Fibroblast of skin of abdomen (primary cell): ENCODE measurements at regions not wholly inside any gene's neighbourhood (a gene's known extent, or its start where the extent isn't known, plus 50 kb on each side); places are given as distances from the start of the nearest gene placed in this dataset.
"Not testable (repeated sequence)": the region's sequence is repeated elsewhere in the genome, so short reads cannot be mapped to it uniquely, and the experiment has no call there.

Experiments used
- DNase-seq: peaks from one replicate; pipeline ENCODE4 v3.0.0-alpha.2; 2013

DNA sequence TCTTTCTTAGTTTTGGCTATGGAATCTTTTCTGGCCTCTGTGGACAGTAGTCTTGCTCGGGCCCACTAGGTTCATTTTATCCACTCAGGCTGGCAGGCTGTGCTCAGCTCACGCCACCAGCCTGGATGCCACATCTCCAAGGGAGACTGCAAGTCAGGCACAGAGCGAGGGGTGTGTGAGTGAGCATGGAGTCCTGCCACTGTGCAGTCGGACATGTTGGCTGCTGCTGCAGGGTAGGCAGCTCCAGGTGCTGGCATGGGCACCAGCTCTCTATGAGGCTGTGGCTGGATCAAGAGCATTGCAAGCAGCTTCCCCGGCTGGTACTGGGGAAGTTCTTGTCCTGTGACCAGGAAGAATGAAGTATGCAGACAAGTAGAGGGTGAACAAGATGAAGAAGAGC, 158.9 kb downstream of the PCTP start:
- no peak for DNase-seq

DNA sequence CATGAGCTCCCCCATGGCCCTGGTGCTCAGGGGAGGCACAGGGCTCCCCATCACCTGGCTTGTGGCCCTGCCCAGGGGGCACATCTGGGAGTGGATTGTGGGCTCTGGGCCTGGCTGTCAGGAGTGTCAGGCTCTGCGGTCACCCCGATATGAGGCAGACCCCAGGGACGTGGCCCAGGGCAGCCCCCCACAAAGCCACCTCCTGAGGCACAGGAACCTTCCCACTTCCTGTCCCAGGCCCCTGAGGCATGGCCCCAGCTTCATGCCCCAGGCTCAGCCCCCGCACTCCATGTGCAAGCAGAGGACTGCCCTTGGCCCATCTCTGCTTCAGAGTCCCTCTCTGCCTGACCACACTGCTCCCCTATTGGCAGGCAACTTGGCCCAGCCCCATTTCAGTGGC, 160.3 kb downstream of the PCTP start:
- DNase-seq = no peak

DNA sequence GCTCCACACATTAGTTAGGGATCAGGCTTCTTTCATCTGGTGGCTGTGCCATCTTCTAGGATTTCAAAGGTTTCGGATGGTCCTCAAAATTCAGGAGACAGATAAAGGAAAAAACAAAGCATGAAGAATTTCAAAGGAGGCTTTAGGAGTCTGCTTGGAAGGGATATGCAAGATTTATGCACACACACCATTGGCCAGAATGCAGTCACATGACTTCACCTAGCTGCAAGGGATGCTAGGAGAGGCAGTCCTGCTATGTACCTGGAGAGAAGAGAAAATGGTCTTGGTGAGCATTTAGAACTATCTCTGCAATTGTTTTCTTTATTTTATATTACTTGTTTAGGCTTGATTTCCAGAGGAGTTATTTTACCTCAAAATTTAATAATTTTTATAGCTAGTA, 174.6 kb downstream of the PCTP start:
- no peak for DNase-seq

DNA sequence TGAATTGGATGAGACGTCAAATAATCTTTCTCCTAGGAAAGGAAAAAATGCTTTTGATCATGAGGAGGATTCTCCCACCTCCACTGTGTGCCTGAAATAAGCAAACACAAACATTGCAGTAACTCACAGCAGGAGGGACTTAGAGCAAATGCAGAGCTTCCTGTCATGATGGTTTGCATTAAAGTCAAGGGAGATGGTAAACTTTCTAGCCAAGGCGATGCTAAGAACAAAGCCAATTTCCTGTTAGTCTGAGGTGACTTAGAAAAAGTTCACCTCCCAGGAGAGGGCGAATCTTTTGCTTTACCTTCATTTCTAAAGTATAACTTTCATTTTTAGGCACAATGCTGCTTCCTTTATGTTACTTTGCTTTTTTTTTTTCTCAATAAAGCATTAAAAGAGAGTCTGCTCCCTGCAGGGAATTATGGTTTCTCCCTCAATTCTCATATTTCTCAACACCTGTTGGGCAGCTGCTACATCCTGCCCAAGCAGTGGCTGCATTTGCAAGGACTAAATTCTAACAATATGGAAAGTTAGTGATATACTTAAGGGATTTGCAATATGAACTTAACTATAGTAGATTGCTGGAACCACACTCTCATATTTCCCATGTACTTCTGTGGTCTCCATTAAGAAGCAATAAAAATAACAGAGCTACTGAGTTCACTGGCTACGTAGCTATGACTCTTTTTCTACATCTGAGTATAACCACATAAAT, 175.6 kb downstream of the PCTP start:
- DNase-seq = no peak

DNA sequence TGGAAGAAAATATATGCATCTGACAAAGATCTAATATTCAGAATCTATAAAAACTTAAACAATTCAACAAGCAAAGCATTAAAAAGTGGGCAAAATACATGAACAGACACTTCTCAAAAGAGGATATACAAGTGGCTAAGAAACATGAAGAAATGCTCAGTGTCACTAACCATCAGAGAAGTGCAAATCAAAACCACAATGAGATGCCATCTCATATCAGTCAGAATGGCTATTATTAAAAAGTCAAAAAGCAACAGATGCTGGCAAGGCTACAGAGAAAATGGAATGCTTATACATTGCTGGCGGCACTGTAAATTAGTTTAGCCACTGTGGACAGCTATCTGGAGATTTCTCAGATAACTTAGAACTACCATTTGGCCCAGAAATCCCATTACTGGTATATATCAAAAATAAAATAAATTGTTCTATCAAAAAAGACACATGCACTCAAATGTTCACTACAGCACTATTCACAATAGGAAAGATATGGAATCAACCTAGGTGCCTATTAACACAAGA, 179.5 kb downstream of the PCTP start:
- no peak for DNase-seq

DNA sequence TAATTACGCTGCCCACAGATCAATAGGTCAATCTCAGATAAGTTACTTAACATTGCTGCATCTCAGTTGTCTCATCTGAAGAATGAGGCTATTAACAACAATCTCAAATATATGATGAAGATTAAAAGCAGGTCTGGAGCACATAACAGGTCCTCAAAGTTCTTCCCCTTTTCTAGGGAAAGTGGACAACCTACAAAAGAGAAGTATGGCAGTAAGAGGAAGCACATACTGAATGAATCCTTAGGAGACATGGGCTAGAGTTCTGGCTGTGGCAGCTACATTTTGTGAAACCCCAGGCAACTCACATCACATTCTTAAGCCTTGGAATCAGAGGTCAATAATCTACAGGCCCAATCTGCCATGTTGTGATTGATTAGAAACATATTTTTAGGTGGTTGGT, 180.6 kb downstream of the PCTP start:
- no peak for DNase-seq

DNA sequence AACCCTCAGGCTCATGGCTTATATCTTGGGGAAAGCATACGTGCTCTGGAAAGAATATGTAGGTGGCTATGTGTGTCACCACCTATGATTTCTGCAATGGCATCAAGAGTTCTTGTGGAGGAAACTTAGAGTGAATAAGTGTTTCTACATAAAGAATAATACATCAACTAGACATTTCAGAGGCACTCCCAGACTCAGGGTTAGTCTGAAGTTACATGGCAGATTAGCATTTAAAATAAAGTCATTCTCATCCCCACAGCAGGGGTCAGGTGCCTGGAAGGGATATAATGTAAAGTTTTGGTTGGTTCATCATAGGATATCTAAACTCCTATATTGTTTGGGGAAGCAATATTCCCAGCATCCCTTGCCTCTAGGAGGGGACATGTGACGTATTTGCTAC, 182.1 kb downstream of the PCTP start:
- no peak for DNase-seq

DNA sequence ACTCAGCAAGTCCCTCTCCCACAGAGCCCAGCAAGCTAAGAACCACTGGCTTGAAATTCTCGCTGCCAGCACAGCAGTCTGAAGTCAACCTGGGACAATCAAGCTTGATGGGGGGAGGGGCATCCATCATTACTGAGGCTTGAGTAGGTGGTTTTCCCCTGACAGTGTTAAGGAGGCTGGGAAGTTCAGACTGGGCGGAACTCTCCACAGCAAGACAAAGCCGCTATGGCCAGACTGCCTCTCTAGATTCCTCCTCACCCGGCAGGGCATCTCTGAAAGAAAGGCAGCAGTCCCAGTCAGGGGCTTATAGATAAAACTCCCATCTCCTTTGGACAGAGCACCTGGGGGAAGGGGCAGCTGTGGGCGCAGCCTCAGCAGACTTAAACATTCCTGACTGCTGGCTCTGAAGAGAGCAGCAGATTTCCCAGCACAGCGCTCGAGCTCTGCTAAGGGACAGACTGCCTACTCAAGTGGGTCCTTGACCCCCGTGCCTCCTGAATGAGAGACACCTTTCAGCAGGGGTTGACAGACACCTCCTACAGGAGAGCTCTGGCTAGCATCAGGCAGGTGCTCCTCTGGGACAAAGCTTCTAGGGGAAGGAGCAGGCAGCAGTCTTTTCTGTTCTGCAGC, 188.4 kb downstream of the PCTP start:
- not testable (repeated sequence) for DNase-seq

DNA sequence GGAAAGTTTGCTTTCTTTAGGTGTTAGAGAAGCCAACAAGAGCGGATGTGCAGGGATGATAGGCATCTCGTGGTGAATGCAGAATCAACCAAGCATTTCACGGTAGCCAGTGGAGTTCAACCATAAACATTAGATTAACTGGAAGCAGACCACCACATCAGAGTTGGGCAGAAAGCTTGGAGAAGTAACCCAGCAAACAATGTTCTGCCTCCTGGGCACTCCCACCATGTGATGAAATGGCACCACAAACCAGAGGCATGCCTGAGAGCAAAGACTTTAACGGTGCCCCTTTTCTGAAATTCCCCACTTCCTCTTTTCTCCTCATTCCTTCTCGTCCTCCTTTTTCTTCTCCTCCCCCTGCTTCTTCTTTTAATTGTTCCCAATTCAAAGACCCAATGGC, 193.5 kb upstream of the ANKFN1 start:
- DNase-seq = no peak

DNA sequence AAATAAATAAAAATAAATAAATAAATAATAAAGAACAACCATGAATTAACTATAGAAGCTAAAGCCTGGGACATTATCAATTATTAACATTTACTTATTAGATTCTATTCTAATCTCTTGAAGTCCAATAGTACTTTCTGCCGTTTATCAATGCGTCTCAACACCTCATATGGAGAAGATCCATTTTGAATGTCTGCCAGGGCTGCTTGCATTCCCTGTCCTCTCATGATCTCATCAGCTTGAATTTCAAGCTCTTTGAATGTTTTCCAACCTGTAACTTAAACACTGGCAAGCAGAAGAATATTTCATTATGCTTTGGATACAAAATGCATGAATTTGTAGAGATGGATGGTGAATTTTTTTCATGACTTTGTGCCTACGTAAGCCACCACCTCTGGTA, 191.9 kb upstream of the ANKFN1 start:
- DNase-seq = no peak

DNA sequence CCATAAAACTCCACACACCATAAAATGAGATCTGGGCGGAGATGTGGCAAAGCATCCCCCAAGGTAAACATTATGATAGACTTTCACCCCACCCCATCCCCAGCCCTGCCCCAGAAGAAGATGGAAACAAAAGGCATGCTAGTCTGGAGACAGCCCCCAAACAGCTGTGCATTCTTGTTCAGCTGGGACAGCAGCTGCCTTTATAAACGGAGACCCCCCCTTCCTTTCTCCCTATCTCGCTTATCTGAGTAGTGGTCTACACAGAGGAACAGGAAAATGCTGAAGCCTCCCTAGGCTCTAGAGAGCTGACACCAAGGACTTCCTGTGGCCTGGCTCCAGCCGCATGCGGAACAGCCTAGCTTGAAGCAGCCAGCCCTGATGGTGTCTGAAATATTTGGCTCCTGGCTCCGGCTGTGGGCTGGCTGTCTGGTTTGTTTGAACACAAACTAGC, 190.3 kb upstream of the ANKFN1 start:
- no peak for DNase-seq

DNA sequence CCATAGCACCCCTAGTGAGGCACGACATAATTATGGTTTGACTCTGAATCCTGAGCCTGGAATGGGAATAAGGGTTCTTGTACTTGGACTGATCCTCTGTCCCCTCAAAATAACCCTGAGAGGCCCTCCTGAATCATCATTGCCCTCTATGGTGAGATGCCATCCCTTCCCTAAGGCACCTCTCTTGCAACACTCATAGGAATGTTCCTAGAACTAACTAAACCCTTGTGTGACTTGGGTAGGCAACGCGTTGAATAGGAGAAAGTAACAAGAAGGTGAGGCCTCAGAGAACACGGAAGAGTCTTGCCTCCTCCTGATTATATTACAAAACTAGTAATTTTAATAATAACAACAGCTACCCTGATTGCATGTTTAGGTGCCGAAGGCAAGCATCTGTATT, 189.1 kb upstream of the ANKFN1 start:
- DNase-seq = no peak

DNA sequence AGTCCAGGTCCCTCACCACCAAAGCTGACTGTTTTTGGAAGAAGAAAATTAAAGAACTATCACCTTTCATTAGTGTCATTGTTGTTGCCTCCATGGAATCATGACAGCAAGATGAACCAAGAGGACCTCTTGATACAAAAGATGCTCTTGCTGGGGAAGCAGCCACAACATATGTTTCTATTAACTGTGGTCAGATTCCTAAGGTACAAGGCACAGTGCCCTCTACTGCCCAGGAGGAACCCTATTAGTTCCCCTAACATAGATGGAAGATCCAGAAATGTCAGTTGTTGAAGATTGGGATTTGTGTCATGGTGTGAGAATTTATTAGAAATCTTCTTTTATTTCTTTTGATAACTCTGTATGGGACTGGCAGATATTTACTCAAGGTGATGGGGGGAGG, 188.2 kb upstream of the ANKFN1 start:
- no peak for DNase-seq

DNA sequence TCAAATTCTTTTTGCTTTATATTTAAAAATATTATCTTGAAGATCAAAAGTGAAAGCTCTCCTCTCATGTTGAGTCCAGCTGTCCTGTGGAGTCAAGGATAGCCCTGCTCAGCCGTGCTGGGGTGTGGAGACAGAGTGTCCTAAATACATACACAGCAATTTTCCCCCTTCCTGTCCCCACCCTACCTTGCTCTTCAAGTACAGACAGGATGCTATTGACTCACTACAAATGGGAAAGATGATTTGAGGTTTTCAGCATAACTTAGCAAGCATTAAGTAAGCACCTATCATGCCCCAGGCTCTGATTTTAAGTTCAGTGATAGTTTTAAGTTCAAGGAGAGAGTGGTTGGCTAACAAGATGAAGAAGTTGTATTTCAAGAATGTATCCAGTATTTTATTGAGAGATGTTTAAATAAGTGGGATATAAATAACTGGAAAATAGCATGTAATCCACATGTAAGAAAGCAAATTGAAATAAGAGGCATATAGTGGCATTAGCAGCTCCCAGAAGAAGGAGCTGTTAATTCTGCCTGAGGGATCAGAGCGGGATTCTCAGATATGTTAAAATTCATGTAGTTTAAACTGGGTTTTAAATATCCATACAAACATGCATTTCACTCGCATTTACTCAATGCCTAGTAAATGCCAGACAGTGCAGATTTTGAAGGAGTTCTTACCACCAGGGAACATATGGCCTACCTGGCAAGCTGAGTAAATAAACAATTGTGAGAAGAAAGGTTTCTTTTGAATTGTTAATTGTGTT, 183.5 kb upstream of the ANKFN1 start:
- no peak for DNase-seq

DNA sequence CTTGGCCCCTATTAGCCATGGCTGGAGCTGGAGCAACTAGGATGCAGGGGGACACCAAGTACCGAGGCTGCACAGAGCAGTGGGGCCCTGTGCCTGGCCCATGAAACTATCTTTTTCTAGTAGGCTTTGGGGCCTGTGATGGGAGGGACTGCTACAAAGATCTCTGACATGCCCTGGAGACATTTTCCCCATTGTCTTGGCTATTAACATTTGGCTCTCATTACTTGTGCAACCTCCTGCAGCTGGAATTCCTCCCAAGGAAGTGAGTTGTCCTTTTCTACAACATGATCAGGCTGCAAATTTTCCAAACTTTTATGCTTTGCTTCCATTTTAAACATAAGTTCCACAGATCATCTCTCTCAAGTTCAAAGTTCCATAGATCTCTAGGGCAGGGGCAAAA, 174.7 kb upstream of the ANKFN1 start:
- no peak for DNase-seq

DNA sequence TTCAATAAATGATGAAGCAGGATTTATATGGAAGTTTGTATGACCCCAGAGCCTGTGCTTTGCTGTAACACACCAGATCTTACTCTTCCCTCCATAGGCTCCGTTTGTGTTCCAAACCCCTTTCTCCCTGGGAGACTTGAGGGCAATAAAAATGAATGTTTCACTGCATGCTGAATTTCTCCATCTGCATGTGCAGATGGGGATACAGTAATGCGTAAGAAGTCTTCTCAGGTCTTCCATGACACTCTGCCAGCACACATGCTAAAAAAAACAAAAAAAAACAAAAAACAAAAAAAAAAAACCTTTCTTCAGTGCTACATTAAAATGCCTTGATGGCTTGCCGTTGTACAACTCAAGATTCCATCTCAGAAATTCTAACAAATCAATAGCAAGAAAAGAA, 170.2 kb upstream of the ANKFN1 start:
- no peak for DNase-seq

DNA sequence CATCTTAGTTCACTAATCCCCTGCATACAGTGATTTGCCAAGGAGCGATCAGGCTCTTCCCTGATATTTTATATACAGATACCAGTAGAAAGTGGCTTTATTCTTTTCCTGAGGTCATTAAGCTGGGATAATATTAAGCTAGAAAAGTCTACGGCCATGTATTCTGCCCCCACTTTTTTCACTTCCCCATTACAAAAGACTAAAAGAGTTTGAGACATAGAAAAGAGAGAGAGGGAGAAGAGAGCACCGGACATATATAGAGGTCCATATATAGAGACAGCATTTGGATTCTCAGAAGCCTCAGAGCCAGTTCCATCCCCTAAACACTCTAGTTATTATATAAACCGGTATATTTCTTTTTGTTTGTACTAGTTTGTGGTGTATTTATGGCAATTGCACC, 166.5 kb upstream of the ANKFN1 start:
- no peak for DNase-seq

DNA sequence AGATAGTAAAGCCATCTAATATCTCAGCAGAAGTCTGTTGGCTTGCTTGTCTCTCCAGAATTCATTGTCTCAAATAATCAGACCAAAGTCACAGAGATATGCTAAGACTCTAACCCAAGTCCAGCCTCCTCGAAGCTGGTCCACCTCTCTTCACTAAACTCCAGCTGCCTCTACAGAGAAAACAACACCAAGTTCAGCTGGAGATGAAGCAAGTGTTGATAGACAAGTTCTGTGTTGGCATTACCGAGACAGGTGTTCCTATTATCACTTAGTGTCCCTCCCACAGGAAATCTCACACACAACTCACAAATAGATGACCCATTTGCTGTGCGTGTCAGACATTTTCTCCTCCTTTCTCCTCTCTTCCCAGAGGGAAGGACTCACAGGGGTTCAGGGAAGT, 164.4 kb upstream of the ANKFN1 start:
- no peak for DNase-seq

DNA sequence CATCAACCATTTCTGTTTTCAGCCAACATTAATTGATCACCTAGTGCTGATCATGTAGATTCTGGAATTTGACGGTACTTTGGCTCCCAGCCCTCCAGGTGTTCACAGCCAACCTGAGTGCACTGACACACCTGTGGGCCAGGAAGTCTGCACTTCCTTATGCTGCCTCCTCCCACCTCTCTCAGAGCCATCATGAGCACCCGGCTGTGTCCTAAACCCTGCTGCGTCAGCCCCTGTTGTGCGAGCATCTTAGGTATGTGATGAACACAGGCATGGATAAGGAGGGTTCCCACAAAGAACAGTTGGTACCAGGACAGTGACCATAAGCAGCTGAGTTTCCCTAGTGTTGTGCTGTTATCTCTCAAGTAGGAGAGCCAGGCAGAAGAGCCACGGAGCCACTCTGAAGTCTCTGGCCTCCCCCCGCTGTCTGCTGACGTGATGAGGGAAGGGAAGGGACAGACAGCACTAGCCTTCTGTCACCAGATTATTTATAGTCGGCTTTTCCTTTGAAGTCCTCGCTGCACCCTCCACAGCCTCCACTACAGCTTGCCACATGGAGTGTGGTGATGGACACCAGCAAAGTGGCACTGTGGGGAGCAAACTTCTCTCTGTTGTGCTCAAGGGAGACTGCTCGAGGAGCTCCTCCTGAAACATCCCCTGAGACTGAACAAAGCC, 162.8 kb upstream of the ANKFN1 start:
- DNase-seq = no peak

DNA sequence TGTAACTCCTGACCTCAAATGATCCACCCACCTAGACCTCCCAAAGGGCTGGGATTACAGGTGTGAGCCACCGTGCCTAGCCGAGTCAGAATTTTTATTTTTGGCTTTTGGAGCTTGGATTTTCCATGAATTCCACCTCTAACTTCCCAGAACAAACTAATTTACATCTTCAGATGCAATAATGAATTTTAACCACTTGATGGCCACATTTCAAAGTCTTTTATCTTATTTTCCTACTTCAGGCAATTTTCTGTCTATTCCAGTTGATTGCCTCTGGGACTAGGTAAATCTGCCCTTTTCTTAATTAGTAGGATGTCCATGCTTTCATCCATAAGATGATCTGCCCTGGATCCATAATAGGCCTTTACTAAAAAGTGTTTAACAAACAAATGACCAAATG, 156.4 kb upstream of the ANKFN1 start:
- DNase-seq = no peak

DNA sequence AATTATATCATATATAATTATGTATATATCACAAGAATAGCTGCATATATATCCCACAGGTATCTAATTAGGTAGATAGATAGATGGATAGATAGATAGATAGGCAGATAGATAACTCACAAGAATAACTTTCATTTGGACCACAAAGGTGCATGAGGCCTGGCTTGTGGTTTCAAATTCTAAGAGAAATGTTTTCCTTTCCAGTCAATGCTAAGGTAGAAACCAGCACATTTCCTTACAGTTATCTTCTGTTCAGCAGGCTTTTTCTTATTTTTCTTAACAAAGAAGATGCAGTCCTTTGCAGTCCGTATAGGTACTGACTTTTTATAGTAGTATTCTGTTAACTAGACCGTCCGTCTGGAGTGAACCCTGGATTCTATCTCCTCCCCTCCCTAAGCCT, 152.9 kb upstream of the ANKFN1 start:
- no peak for DNase-seq

DNA sequence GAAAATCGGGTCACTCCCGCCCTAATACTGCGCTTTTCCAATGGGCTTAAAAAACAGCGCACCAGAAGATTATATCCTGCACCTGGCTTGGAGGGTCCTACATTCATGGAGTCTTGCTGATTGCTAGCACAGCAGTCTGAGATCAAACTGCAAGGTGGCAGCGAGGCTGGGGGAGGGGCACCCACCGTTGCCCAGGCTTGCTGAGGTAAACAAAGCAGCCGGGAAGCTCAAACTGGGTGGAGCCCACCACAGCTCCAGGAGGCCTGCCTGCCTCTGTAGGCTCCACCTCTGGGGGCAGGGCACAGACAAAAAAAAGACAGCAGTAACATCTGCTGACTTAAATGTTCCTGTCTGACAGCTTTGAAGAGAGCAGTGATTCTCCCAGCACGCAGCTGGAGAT, 150.6 kb upstream of the ANKFN1 start:
- not testable (repeated sequence) for DNase-seq
